Ishikawa (cell line): ENCODE measurements at regions not wholly inside any gene's neighbourhood (a gene's known extent, or its start where the extent isn't known, plus 50 kb on each side); places are given as distances from the start of the nearest gene placed in this dataset.

ENCODE experiments used
- CEBPB ChIP-seq: IDR thresholded peaks from 2 replicates; pipeline ENCODE4 v1.6.1; 2012
- CREB1 ChIP-seq: IDR thresholded peaks from 2 replicates; pipeline ENCODE4 v1.6.1; 2012; ENCODE audit warnings: low read depth
- EGR1 ChIP-seq: IDR thresholded peaks from 2 replicates; pipeline ENCODE4 v1.6.1; 2012
- EP300 ChIP-seq: IDR thresholded peaks from 2 replicates; pipeline ENCODE4 v1.6.1; 2012; ENCODE audit warnings: borderline replicate concordance
- FOXM1 ChIP-seq: IDR thresholded peaks from 2 replicates; pipeline ENCODE4 v1.6.1; 2012; ENCODE audit warnings: low read depth, borderline replicate concordance
- MAX ChIP-seq: IDR thresholded peaks from 2 replicates; pipeline ENCODE4 v1.6.1; 2012
- NFIC ChIP-seq: IDR thresholded peaks from 2 replicates; pipeline ENCODE4 v1.6.1; 2012
- RAD21 ChIP-seq: IDR thresholded peaks from 2 replicates; pipeline ENCODE4 v1.6.1; 2012; ENCODE audit warnings: low read depth
- REST ChIP-seq: IDR thresholded peaks from 2 replicates; pipeline ENCODE4 v1.6.1; 2012; ENCODE audit warnings: low read depth, mild to moderate bottlenecking
- TAF1 ChIP-seq: IDR thresholded peaks from 2 replicates; pipeline ENCODE4 v1.6.1; 2012; ENCODE audit warnings: low read depth, mild to moderate bottlenecking
- TCF12 ChIP-seq: IDR thresholded peaks from 2 replicates; pipeline ENCODE4 v1.6.1; 2012; ENCODE audit warnings: low read depth
- TEAD4 ChIP-seq: IDR thresholded peaks from 2 replicates; pipeline ENCODE4 v1.6.1; 2012
- YY1 ChIP-seq: IDR thresholded peaks from 2 replicates; pipeline ENCODE4 v1.6.1; 2012; ENCODE audit warnings: low read depth
- ZBTB7A ChIP-seq: IDR thresholded peaks from 2 replicates; pipeline ENCODE4 v1.6.1; 2012; ENCODE audit warnings: low read depth
- TF ChIP-seq, protein P1 (sequence below): IDR thresholded peaks from 2 replicates; pipeline ENCODE4 v1.6.1; 2012

DNA sequence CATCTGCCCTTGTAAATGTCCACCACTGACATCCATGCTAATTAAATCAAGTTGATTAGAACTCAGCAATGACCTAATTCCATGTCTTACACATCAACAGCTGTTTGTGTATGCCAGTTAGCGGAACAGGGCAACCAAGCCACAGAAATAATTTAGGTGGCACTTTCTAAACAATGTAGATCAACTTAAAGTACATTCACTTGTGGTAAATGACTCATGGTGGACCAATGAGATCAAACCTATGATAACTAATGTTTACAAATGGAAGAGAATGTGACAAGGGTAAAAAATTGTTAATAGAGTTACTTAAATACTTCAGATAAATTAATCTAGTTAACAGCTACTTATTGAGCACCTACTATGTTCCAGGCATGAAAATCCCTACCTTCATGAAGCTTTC is 63.1 kb upstream of the ICA1 start:
- no peak for TF ChIP-seq CREB1
- TF ChIP-seq MAX, result no peak
- no peak for TF ChIP-seq FOXM1
- no peak for TF ChIP-seq RAD21
- TF ChIP-seq TEAD4, result no peak
- TF ChIP-seq CEBPB, result no peak
- TF ChIP-seq TCF12, result no peak
- no peak for TF ChIP-seq ZBTB7A
- TF ChIP-seq, protein P1, sequence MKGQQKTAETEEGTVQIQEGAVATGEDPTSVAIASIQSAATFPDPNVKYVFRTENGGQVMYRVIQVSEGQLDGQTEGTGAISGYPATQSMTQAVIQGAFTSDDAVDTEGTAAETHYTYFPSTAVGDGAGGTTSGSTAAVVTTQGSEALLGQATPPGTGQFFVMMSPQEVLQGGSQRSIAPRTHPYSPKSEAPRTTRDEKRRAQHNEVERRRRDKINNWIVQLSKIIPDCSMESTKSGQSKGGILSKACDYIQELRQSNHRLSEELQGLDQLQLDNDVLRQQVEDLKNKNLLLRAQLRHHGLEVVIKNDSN, result no peak
- no peak for TF ChIP-seq TAF1

- no peak for TF ChIP-seq ZBTB7A
- TF ChIP-seq TCF12, result no peak
- TF ChIP-seq TEAD4, result no peak
- TF ChIP-seq NFIC, result no peak
- no peak for TF ChIP-seq CEBPB
- TF ChIP-seq EP300, result no peak
- TF ChIP-seq, protein P1, result no peak
- TF ChIP-seq YY1, result no peak
- TF ChIP-seq MAX, result no peak
- TF ChIP-seq FOXM1, result no peak
- TF ChIP-seq EGR1, result no peak
- TF ChIP-seq RAD21, result no peak
- no peak for TF ChIP-seq REST
- no peak for TF ChIP-seq CREB1
- TF ChIP-seq TAF1, result no peak
Measured at GRCh38 chr7:8327199-8327598, 65.2 kb upstream of the ICA1 start.

GRCh38 chr7:8338206-8338605 is 76.2 kb upstream of the ICA1 start:
- TF ChIP-seq FOXM1 (no peak), REST (no peak), CEBPB (no peak), YY1 (no peak), TEAD4 (no peak), TCF12 (no peak), EGR1 (no peak), MAX (no peak), NFIC (no peak)

DNA sequence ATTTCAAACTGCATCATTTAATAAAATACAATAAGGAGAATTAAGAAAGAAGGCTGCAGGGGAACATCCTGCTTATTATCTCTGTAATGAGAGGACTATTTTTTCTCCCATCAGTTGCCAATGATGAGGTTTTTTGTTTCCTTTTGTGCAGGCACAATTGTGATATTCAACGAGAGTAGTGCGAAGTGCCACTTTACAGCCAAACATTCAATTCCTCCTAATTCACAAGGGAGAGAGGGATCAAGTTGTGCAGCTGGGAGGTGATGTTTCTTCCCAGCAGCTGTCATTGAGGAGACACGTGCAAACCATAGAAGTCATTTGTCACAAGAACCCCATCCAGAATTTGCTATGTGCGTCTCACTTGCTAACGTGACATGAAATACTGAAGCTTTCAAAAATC is 81.6 kb upstream of the ICA1 start:
- no peak for TF ChIP-seq TAF1
- TF ChIP-seq CREB1, result no peak
- TF ChIP-seq CEBPB, result no peak
- TF ChIP-seq REST, result no peak

DNA sequence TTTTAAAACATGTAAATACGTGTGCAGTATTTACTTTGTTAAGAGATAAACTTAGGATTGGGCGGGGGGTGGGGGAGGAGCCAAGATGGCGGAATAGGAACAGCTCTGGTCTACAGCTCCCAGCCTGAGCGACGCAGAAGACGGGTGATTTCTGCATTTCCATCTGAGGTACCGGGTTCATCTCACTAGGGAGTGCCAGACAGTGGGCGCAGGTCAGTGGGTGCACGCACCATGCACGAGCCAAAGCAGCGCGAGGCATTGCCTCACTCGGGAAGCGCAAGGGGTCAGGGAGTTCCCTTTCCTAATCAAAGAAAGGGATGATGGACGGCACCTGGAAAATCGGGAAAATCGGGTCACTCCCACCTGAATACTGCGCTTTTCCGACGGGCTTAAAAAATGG is 81.8 kb upstream of the NXPH1 start:
- TF ChIP-seq YY1, result 0 out of 2 replicates have a peak, but pooled peaks have one; percentile 36
